GM12878 (cell line): ENCODE measurements at regions not wholly inside any gene's neighbourhood (a gene's known extent, or its start where the extent isn't known, plus 50 kb on each side); places are given as distances from the start of the nearest gene placed in this dataset.

ENCODE experiments used
- ATAC-seq: fragments of 200-7000 bp; cut with Tn5 transposase; 3 replicates; pipeline ENCODE4 v1.9.1; 2020; ENCODE audit warnings: mild to moderate bottlenecking, moderate library complexity
- BruUV-seq: library from RNA; stranded (reverse); fragments of 400-500 nt; replicated peaks from 2 replicates; lab custom pipeline; 2021; lab: Mats Ljungman, UMichigan
- CTCF ChIA-PET: fragments of 300-600 bp; sonication (Branson Sonifier 250); formaldehyde crosslinking; extraction: SDS; loops from one replicate; lab custom pipeline; 2021; ENCODE audit warnings: inconsistent platforms; lab: Yijun Ruan, JAX
- POLR2A ChIA-PET: fragments of 350-600 bp; formaldehyde crosslinking; extraction: SDS; loops from one replicate; lab custom pipeline; 2021; ENCODE audit warnings: inconsistent platforms; lab: Charles Lee
- RAD21 ChIA-PET: fragments of 300-600 bp; sonication (Branson Sonifier 250); formaldehyde crosslinking; loops from one replicate; lab custom pipeline; 2023; ENCODE audit warnings: antibody characterized with exemption; ENCODE audit not compliant: unreplicated experiment; lab: Charles Lee
- SMC1A ChIA-PET: fragments of 300-600 bp; sonication (Branson Sonifier 250); formaldehyde crosslinking; loops from one replicate; lab custom pipeline; 2023; ENCODE audit not compliant: unreplicated experiment, uncharacterized antibody; lab: Charles Lee
- DNase-seq: peaks from one replicate; pipeline ENCODE4 v3.0.0-alpha.2; 2011; ENCODE audit warnings: low read depth, low spot score
- FAIRE-seq: peaks from 3 replicates; lab custom pipeline; 2011; peaks lifted over from hg19 to GRCh38; lab: Jason Lieb, UNC
- H2AFZ ChIP-seq: 2 replicates; pipeline ENCODE4 v1.6.0; 2011; ENCODE audit warnings: low read depth, low read length, control low read depth; ENCODE audit not compliant: control insufficient read depth
- H3K27ac ChIP-seq: 2 replicates; pipeline ENCODE4 v1.5.1; 2011; ENCODE audit warnings: control low read depth; ENCODE audit not compliant: control insufficient read depth, insufficient read depth
- H3K27me3 ChIP-seq, 2 experiments: replicated peaks in 1 of 2; 2 replicates each; pipeline versions ENCODE4 v1.6.0 to v1.6.1; 2011; ENCODE audit warnings: low read length in 1 of 2; ENCODE audit not compliant: control insufficient read depth in 2 of 2, insufficient read depth in 2 of 2
- H3K36me3 ChIP-seq, 2 experiments: 2 replicates each; pipeline ENCODE4 v1.5.1; 2011; ENCODE audit warnings: low read length in 1 of 2; ENCODE audit not compliant: control insufficient read depth in 2 of 2, insufficient read depth in 2 of 2
- H3K4me1 ChIP-seq: 2 replicates; pipeline ENCODE4 v1.6.1; 2011; ENCODE audit warnings: mild to moderate bottlenecking, low read length, moderate library complexity, mixed read lengths; ENCODE audit not compliant: control insufficient read depth, insufficient read depth
- H3K4me2 ChIP-seq: 2 replicates; pipeline ENCODE4 v1.6.0; 2011; ENCODE audit warnings: control low read depth; ENCODE audit not compliant: control insufficient read depth, insufficient read depth
- H3K4me3 ChIP-seq: fragments of 200-600 bp; sonication (generic); 2 replicates; pipeline ENCODE4 v1.5.1; 2016
- H3K79me2 ChIP-seq: 2 replicates; pipeline ENCODE4 v1.6.0; 2011; ENCODE audit warnings: low read length; ENCODE audit not compliant: control insufficient read depth, insufficient read depth
- H3K9ac ChIP-seq: 2 replicates; pipeline ENCODE4 v1.8.0; 2011; ENCODE audit warnings: low read length, control low read depth, mixed read lengths; ENCODE audit not compliant: control insufficient read depth, insufficient read depth
- H3K9me3 ChIP-seq: replicated peaks from 3 replicates; pipeline ENCODE4 v1.5.1; 2011; ENCODE audit warnings: mild to moderate bottlenecking, low read length; ENCODE audit not compliant: control insufficient read depth, insufficient read depth
- H4K20me1 ChIP-seq: 2 replicates; pipeline ENCODE4 v1.6.0; 2011; ENCODE audit not compliant: control insufficient read depth, insufficient read depth
- ATF7 ChIP-seq: fragments of 450-650 bp; IDR thresholded peaks from 2 replicates; pipeline ENCODE4 v1.6.1; 2016; ENCODE audit warnings: low read depth, mild to moderate bottlenecking
- BCLAF1 ChIP-seq: fragments of 450-650 bp; IDR thresholded peaks from 2 replicates; pipeline ENCODE4 v1.6.1; 2017; ENCODE audit warnings: antibody characterized with exemption, mild to moderate bottlenecking, moderate library complexity
- E4F1 ChIP-seq: fragments of 450-650 bp; IDR thresholded peaks from 2 replicates; pipeline ENCODE4 v1.6.1; 2018; ENCODE audit warnings: borderline replicate concordance, mild to moderate bottlenecking; ENCODE audit not compliant: partially characterized antibody
- EED ChIP-seq: sonication (generic); IDR thresholded peaks from 2 replicates; pipeline ENCODE4 v1.6.1; 2016; ENCODE audit warnings: antibody characterized with exemption, low read depth
- MLLT1 ChIP-seq: fragments of 450-650 bp; IDR thresholded peaks from 2 replicates; pipeline ENCODE4 v1.6.1; 2016; ENCODE audit warnings: mild to moderate bottlenecking
- MXI1 ChIP-seq: fragments of 150-350 bp; IDR thresholded peaks from 2 replicates; pipeline ENCODE4 v1.6.1; 2011; ENCODE audit warnings: low read depth, mild to moderate bottlenecking, inconsistent platforms, low read length, improper control_type of control experiment
- MYB ChIP-seq: fragments of 150-350 bp; IDR thresholded peaks from 2 replicates; pipeline ENCODE4 v1.6.1; 2014; ENCODE audit warnings: mild to moderate bottlenecking, low read depth, low read length, borderline replicate concordance
- POLR2A ChIP-seq: IDR thresholded peaks from 2 replicates; pipeline ENCODE4 v1.6.1; 2011; ENCODE audit warnings: low read depth, mild to moderate bottlenecking, low read length
- RELA ChIP-seq: fragments of 450-650 bp; IDR thresholded peaks from 2 replicates; pipeline ENCODE4 v1.8.0; 2014; ENCODE audit warnings: borderline replicate concordance; ENCODE audit not compliant: partially characterized antibody
- TCF3 ChIP-seq: IDR thresholded peaks from 2 replicates; pipeline ENCODE4 v1.6.1; 2012; ENCODE audit warnings: low read depth, mild to moderate bottlenecking, low read length, borderline replicate concordance; ENCODE audit not compliant: insufficient read depth
- WGBS: methylation state at CpG from one replicate; pipeline ENCODE4 v1.1.6; 2016; ENCODE audit warnings: low lambda C conversion rate; ENCODE audit not compliant: insufficient replicate concordance, insufficient coverage; ENCODE audit errors: missing lambda C conversion rate; 5-methylcytosine and 5-hydroxymethylcytosine counted together
- in situ Hi-C: fragments of 300-500 bp; cut with MboI; formaldehyde crosslinking; loops from 9 replicates; pipeline ENCODE4 v1.14.3; 2018; ENCODE audit warnings: mixed read lengths
- intact Hi-C: fragments of 100-400 bp; cut with micrococcal nuclease; formaldehyde crosslinking; loops from one replicate; pipeline ENCODE4 v1.14.2; 2022; ENCODE audit not compliant: unreplicated experiment

- no peak for TF ChIP-seq E4F1
Observed at GRCh38 chr4:74559853-74560252, 114.9 kb downstream of the AREG start (continued).

- H3K79me2 ChIP-seq: no peaks in the 10 kb centered on the region
- POLR2A ChIA-PET: no interaction called here
- H3K36me3 ChIP-seq: no peaks in the 10 kb centered on the region
- WGBS: 47% methylated on average over 4 of the region's 4 CpGs
- intact Hi-C loops: no loop called here
- TF ChIP-seq EED: no peak
- TF ChIP-seq ATF7: 0 out of 2 replicates have a peak, but pooled peaks have one; percentile 18
- H3K27me3 ChIP-seq: no peaks in the 10 kb centered on the region
- H3K4me2 ChIP-seq: no peak overlapping the region
- no peaks in the 10 kb centered on the region for H3K9me3 ChIP-seq
- SMC1A ChIA-PET: no interaction called here
- H3K4me3 ChIP-seq: no peak overlapping the region
- no peaks in the 10 kb centered on the region for H4K20me1 ChIP-seq
- CTCF ChIA-PET: no interaction called here
- FAIRE-seq: no peak
- RAD21 ChIA-PET: no interaction called here
- no peak for ATAC-seq
- H3K9ac ChIP-seq: no peak overlapping the region
- no TSS peak for BruUV-seq
- in situ Hi-C loops: no loop called here
- DNase-seq: no peak
- H2AFZ ChIP-seq: no peak overlapping the region
- no peak overlapping the region for H3K27ac ChIP-seq
- no peaks in the 10 kb centered on the region for H3K4me1 ChIP-seq
Observed at GRCh38 chr4:74567981-74568380, 123.0 kb downstream of the AREG start.

GRCh38 chr4:74570095-74570494 is 125.2 kb downstream of the AREG start:
- no peak overlapping the region for H3K4me2 ChIP-seq
- intact Hi-C loops: no loop called here
- CTCF ChIA-PET: no interaction called here
- H3K27me3 ChIP-seq: no peaks in the 10 kb centered on the region
- no TSS peak for BruUV-seq
- POLR2A ChIA-PET: no interaction called here
- H3K9ac ChIP-seq: no peak overlapping the region
- no peak overlapping the region for H3K4me3 ChIP-seq
- no peaks in the 10 kb centered on the region for H3K79me2 ChIP-seq
- no peak overlapping the region for H2AFZ ChIP-seq
- H3K9me3 ChIP-seq: no peaks in the 10 kb centered on the region
- no peaks in the 10 kb centered on the region for H4K20me1 ChIP-seq
- SMC1A ChIA-PET: interaction anchor here (1.3 kb wide), 1 partner anchor 13 kb away, joined by 3 read pairs; no protein-coding TSS in a partner anchor
- DNase-seq (no peak), ATAC-seq (no peak), FAIRE-seq (no peak)
- TF ChIP-seq MYB (no peak), MXI1 (no peak), MLLT1 (no peak), RELA (no peak), POLR2A (no peak), BCLAF1 (no peak), TCF3 (no peak)
- WGBS: 61% methylated on average over 3 of the region's 3 CpGs
- no peak overlapping the region for H3K27ac ChIP-seq
- in situ Hi-C loops: no loop called here
- H3K36me3 ChIP-seq: no peaks in the 10 kb centered on the region
- no peaks in the 10 kb centered on the region for H3K4me1 ChIP-seq
- RAD21 ChIA-PET: no interaction called here
